BLaER1 treated with 17β-estradiol and CSF1 and Interleukin-3, amounts not matched to agents 10 nM and 100 nM (cell line): ENCODE measurements at regions not wholly inside any gene's neighbourhood (a gene's known extent, or its start where the extent isn't known, plus 50 kb on each side); places are given as distances from the start of the nearest gene placed in this dataset.

Source experiments
- H3K27ac ChIP-seq, 11 experiments: shearing (Covaris generic); formaldehyde crosslinking; 2 replicates each; pipeline ENCODE4 v1.8.1; 2022
- H3K27me3 ChIP-seq, 11 experiments: shearing (Covaris generic); formaldehyde crosslinking; 2 replicates each; pipeline ENCODE4 v1.8.1; 2022
- H3K36me3 ChIP-seq, 11 experiments: shearing (Covaris generic); formaldehyde crosslinking; 2 replicates each; pipeline ENCODE4 v1.8.1; 2022
- H3K4me1 ChIP-seq, 10 experiments: shearing (Covaris generic); formaldehyde crosslinking; 2 replicates each; pipeline ENCODE4 v1.8.1; 2022
- H3K4me2 ChIP-seq, 11 experiments: shearing (Covaris generic); formaldehyde crosslinking; 2 replicates each; pipeline ENCODE4 v1.8.1; 2022
- H3K4me3 ChIP-seq, 10 experiments: shearing (Covaris generic); formaldehyde crosslinking; 2 replicates each; pipeline ENCODE4 v1.8.1; 2022
- H3K9ac ChIP-seq, 11 experiments: shearing (Covaris generic); formaldehyde crosslinking; 2 replicates each; pipeline ENCODE4 v1.8.1; 2022
- H3K9me3 ChIP-seq, 11 experiments: shearing (Covaris generic); formaldehyde crosslinking; replicated peaks in 1 of 11; 2 replicates each; pipeline ENCODE4 v1.8.1; 2022
- H4K20me1 ChIP-seq, 11 experiments: shearing (Covaris generic); formaldehyde crosslinking; 2 replicates each; pipeline ENCODE4 v1.8.1; 2022
- Cebpa-rat ChIP-seq, 11 experiments: shearing (Covaris generic); IDR thresholded peaks; 2 replicates each; pipeline ENCODE4 v1.8.1; 2022

- no peaks in the 10 kb centered on the region for H3K36me3 ChIP-seq
- H3K9me3 ChIP-seq = no peaks in the 10 kb centered on the region; a peak in 1 of 22 replicates
- no peak overlapping the region for H3K9ac ChIP-seq
- no peaks in the 10 kb centered on the region for H3K27me3 ChIP-seq
- no peak overlapping the region for H3K27ac ChIP-seq
- no peak overlapping the region for H3K4me2 ChIP-seq
- no peak for TF ChIP-seq Cebpa-rat (IDR thresholded peaks at IDR 0.05)
- no peaks in the 10 kb centered on the region for H4K20me1 ChIP-seq
- 0 out of 20 replicates have a peak, but pooled peaks cover 0 to 1% (median 0%) of the 10 kb centered on the region in 10 experiments for H3K4me1 ChIP-seq
- no peak overlapping the region for H3K4me3 ChIP-seq
Observed at GRCh38 chr1:80656014-80656636, 1144.6 kb upstream of the ADGRL2 start.

- Histone ChIP-seq H3K27ac (no peak overlapping the region), H3K4me3 (no peak overlapping the region), H3K36me3 (no peaks in the 10 kb centered on the region), H3K4me2 (no peak overlapping the region), H3K27me3 (no peaks in the 10 kb centered on the region), H3K4me1 (peaks cover 3 to 8% (median 6%) of the 10 kb centered on the region in 10 experiments; a peak in 18 of 20 replicates), H3K9ac (no peak overlapping the region), H4K20me1 (no peaks in the 10 kb centered on the region), H3K9me3 (no peaks in the 10 kb centered on the region)
- TF ChIP-seq Cebpa-rat (IDR thresholded peaks at IDR 0.05) = no peak
Observed at GRCh38 chr1:80646053-80646452, 1154.7 kb upstream of the ADGRL2 start.

DNA sequence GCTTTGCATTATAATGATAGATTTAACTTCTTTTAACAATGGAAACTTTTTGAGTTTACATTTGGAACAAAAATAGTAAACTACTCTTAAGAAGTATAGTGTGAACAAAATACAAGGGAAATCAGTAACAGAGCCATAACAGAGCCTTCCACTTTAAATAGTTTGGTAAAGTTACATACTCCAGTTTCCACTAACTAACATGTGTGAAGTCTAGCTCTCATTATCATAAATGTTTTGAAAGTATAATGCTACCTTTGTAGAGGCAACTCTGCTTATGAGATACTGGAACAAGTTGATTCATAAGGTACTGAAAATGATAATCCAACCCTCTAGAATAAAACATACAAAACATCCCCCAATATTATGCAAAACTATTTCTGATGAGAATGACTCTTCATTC, 1155.1 kb upstream of the ADGRL2 start:
- Histone ChIP-seq H3K4me1 (peaks cover 4 to 12% (median 9%) of the 10 kb centered on the region in 10 experiments; a peak in 18 of 20 replicates), H3K36me3 (no peaks in the 10 kb centered on the region), H3K27me3 (no peaks in the 10 kb centered on the region), H3K9me3 (no peaks in the 10 kb centered on the region), H3K4me2 (no peak overlapping the region), H3K4me3 (no peak overlapping the region), H3K9ac (no peak overlapping the region), H4K20me1 (no peaks in the 10 kb centered on the region), H3K27ac (no peak overlapping the region)
- TF ChIP-seq Cebpa-rat (IDR thresholded peaks at IDR 0.05) = no peak

DNA sequence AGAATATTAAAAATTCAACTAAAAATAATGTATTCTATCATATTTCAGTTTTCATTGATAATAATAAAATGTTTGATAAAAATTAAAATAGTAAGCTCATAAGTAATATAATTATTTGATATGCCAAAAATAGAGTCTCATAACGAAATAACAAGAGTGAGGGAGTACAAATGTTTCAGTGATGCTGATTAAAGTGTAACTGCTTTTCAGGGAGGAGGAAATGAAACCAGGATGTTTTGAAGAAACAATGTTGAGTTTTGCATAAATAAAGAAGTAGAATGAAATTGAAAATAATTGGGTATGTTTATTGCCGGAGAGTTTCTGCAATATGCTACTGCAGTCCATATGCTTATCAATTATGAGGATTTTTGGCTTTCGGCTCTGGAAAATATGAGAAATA, 1159.8 kb upstream of the ADGRL2 start:
- H3K4me3 ChIP-seq = no peak overlapping the region; a peak in 1 of 20 replicates
- peak overlapping the region; percentile 18 to 79 (median 63); a peak in 20 of 22 replicates for H3K4me2 ChIP-seq

GRCh38 chr1:80639777-80640533, 1160.8 kb upstream of the ADGRL2 start:
- Histone ChIP-seq H3K27me3 (no peaks in the 10 kb centered on the region), H3K9ac (no peak overlapping the region), H3K36me3 (no peaks in the 10 kb centered on the region), H3K4me1 (peaks cover 22 to 42% (median 32%) of the 10 kb centered on the region in 10 experiments), H3K27ac (peak overlapping the region in 7 of 11 experiments; percentile 34 to 61 (median 46); a peak in 14 of 22 replicates), H3K4me3 (no peak overlapping the region), H3K4me2 (peak overlapping the region; percentile 48 to 78 (median 63)), H4K20me1 (no peaks in the 10 kb centered on the region), H3K9me3 (0 out of 22 replicates have a peak, but pooled peaks cover 0 to 5% (median 0%) of the 10 kb centered on the region in 11 experiments)
- no peak for TF ChIP-seq Cebpa-rat (IDR thresholded peaks at IDR 0.05)

More for the DNA sequence above, 1159.8 kb upstream of the ADGRL2 start:
- H3K9me3 ChIP-seq = 0 out of 22 replicates have a peak, but pooled peaks cover 0 to 4% (median 0%) of the 10 kb centered on the region in 11 experiments
- TF ChIP-seq Cebpa-rat (IDR thresholded peaks at IDR 0.05) = no peak
- H3K27ac ChIP-seq = peak overlapping the region in 4 of 11 experiments; percentile 2 to 46 (median 27); a peak in 3 of 22 replicates
- H3K27me3 ChIP-seq = no peaks in the 10 kb centered on the region
- no peaks in the 10 kb centered on the region for H3K36me3 ChIP-seq
- peaks cover 22 to 42% (median 32%) of the 10 kb centered on the region in 10 experiments for H3K4me1 ChIP-seq
- no peaks in the 10 kb centered on the region for H4K20me1 ChIP-seq
- H3K9ac ChIP-seq = no peak overlapping the region

GRCh38 chr1:80633947-80634706, 1166.6 kb upstream of the ADGRL2 start:
- Histone ChIP-seq H3K4me2 (peak overlapping the region in 1 of 11 experiments; percentile 30; a peak in 1 of 22 replicates), H3K36me3 (no peaks in the 10 kb centered on the region), H3K27me3 (no peaks in the 10 kb centered on the region)

GRCh38 chr1:80632284-80632683, 1168.5 kb upstream of the ADGRL2 start:
- no peak overlapping the region for H3K27ac ChIP-seq

More at GRCh38 chr1:80633947-80634706, 1166.6 kb upstream of the ADGRL2 start:
- Histone ChIP-seq H3K9ac (no peak overlapping the region), H3K4me3 (no peak overlapping the region), H3K4me1 (peaks cover 0 to 17% (median 10%) of the 10 kb centered on the region in 10 experiments; a peak in 13 of 20 replicates), H4K20me1 (no peaks in the 10 kb centered on the region), H3K9me3 (0 out of 22 replicates have a peak, but pooled peaks cover 0 to 5% (median 0%) of the 10 kb centered on the region in 11 experiments), H3K27ac (no peak overlapping the region)
- TF ChIP-seq Cebpa-rat (IDR thresholded peaks at IDR 0.05) = no peak

DNA sequence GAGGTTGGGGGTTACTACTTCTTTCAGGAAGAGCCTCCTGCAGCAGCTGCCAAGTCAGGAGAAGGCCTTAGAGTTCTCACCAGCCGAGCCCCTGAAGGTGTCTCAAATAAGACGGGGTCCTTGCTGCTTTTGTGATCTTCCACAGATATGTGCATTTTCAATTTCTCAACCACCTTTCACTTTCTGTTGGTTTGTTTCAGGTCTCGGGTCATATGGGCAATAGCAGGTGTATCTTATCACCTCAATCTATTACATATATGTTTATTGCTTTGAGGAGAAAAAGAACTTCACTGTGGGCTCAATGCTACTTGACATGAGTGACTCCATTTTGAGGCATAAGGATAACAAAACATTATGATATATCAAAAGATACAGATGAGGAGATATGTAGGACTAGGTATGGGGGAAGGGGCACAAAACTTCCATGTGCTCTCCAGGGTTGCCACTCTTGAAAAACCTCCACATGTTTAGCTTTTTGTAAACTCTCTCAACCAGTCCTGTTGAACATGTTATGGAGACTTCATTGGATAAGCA, 1171.4 kb upstream of the ADGRL2 start:
- Histone ChIP-seq H3K4me1 (no peaks in the 10 kb centered on the region), H4K20me1 (no peaks in the 10 kb centered on the region), H3K4me3 (no peak overlapping the region), H3K4me2 (no peak overlapping the region), H3K36me3 (no peaks in the 10 kb centered on the region), H3K9me3 (no peaks in the 10 kb centered on the region), H3K27me3 (no peaks in the 10 kb centered on the region), H3K27ac (no peak overlapping the region), H3K9ac (no peak overlapping the region)
- no peak for TF ChIP-seq Cebpa-rat (IDR thresholded peaks at IDR 0.05)

More at GRCh38 chr1:80632284-80632683, 1168.5 kb upstream of the ADGRL2 start:
- TF ChIP-seq Cebpa-rat (IDR thresholded peaks at IDR 0.05) = no peak
- Histone ChIP-seq H3K27me3 (no peaks in the 10 kb centered on the region), H3K4me1 (no peaks in the 10 kb centered on the region), H3K9me3 (0 out of 22 replicates have a peak, but pooled peaks cover 0 to 5% (median 0%) of the 10 kb centered on the region in 11 experiments), H3K4me3 (no peak overlapping the region), H3K9ac (no peak overlapping the region), H4K20me1 (no peaks in the 10 kb centered on the region), H3K4me2 (no peak overlapping the region), H3K36me3 (no peaks in the 10 kb centered on the region)
